ENCODE measurements at regions not wholly inside any gene's neighbourhood (a gene's known extent, or its start where the extent isn't known, plus 50 kb on each side); places are given as distances from the start of the nearest gene placed in this dataset.

- no peak for TF ChIP-seq CTCF (IDR thresholded peaks at IDR 0.05)
- Histone ChIP-seq H3K4me3 (replicated peaks in 1 of 3; ENCODE audit: low read depth in 2 of 3, low read length in 3 of 3) (no peak overlapping the region), H3K27me3 (ENCODE audit: control insufficient read depth in 2 of 2, insufficient read depth in 2 of 2, low read length in 2 of 2) (no peaks in the 10 kb centered on the region), H3K4me1 (ENCODE audit: control insufficient read depth in 1 of 2, insufficient read depth in 2 of 2, low read length in 2 of 2) (no peaks in the 10 kb centered on the region), H3K9ac (ENCODE audit: insufficient read depth, low read length, poor library complexity, severe bottlenecking) (no peak overlapping the region), H3K4me2 (replicated peaks; ENCODE audit: extremely low read depth, low read length, poor library complexity, severe bottlenecking) (no peak overlapping the region), H3K36me3 (replicated peaks in 1 of 2; ENCODE audit: control insufficient read depth in 1 of 2, insufficient read depth in 2 of 2, low read length in 2 of 2) (no peaks in the 10 kb centered on the region), H3K9me3 (replicated peaks in 1 of 2; ENCODE audit: control insufficient read depth in 1 of 2, insufficient read depth in 1 of 2, low read length in 2 of 2) (no peaks in the 10 kb centered on the region), H4K20me1 (ENCODE audit: insufficient read depth, low read length) (no peaks in the 10 kb centered on the region), H3K79me2 (ENCODE audit: insufficient read depth, low read length) (no peaks in the 10 kb centered on the region), H3K27ac (ENCODE audit: low read depth in 1 of 2, low read length in 2 of 2) (no peak overlapping the region), H2AFZ (ENCODE audit: insufficient read depth, low read depth, low read length, poor library complexity, severe bottlenecking) (no peak overlapping the region)
- Mint-ChIP-seq H3K27ac (no peak overlapping the region), H3K36me3 (no peaks in the 10 kb centered on the region), H3K4me3 (no peak overlapping the region), H3K4me1 (no peaks in the 10 kb centered on the region), H3K9me3 (peaks cover 0 to 7% (median 3%) of the 10 kb centered on the region in 7 donors), H3K27me3 (ENCODE audit: low read depth in 3 of 3) (no peaks in the 10 kb centered on the region)
- intact Hi-C loops (cut with micrococcal nuclease), result no loop called here
- no peak for DNase-seq
These were observed 77.9 kb upstream of the ANKRD50 start for GRCh38 chr4:124790471-124790870.

GRCh38 chr4:124786634-124787033, 74.1 kb upstream of the ANKRD50 start:
- Mint-ChIP-seq H3K36me3 (no peaks in the 10 kb centered on the region), H3K4me1 (no peaks in the 10 kb centered on the region), H3K9me3 (peaks cover 0 to 3% (median 0%) of the 10 kb centered on the region in 7 donors), H3K4me3 (no peak overlapping the region), H3K27ac (no peak overlapping the region), H3K27me3 (ENCODE audit: low read depth in 3 of 3) (no peaks in the 10 kb centered on the region)
- Histone ChIP-seq H3K4me3 (replicated peaks in 1 of 3; ENCODE audit: low read depth in 2 of 3, low read length in 3 of 3) (no peak overlapping the region), H3K27me3 (ENCODE audit: control insufficient read depth in 2 of 2, insufficient read depth in 2 of 2, low read length in 2 of 2) (no peaks in the 10 kb centered on the region), H3K36me3 (replicated peaks in 1 of 2; ENCODE audit: control insufficient read depth in 1 of 2, insufficient read depth in 2 of 2, low read length in 2 of 2) (no peaks in the 10 kb centered on the region), H4K20me1 (ENCODE audit: insufficient read depth, low read length) (no peaks in the 10 kb centered on the region), H3K9me3 (replicated peaks in 1 of 2; ENCODE audit: control insufficient read depth in 1 of 2, insufficient read depth in 1 of 2, low read length in 2 of 2) (no peaks in the 10 kb centered on the region), H3K4me2 (replicated peaks; ENCODE audit: extremely low read depth, low read length, poor library complexity, severe bottlenecking) (no peak overlapping the region), H3K9ac (ENCODE audit: insufficient read depth, low read length, poor library complexity, severe bottlenecking) (no peak overlapping the region), H3K27ac (ENCODE audit: low read depth in 1 of 2, low read length in 2 of 2) (no peak overlapping the region), H3K79me2 (ENCODE audit: insufficient read depth, low read length) (no peaks in the 10 kb centered on the region), H2AFZ (ENCODE audit: insufficient read depth, low read depth, low read length, poor library complexity, severe bottlenecking) (no peak overlapping the region), H3K4me1 (ENCODE audit: control insufficient read depth in 1 of 2, insufficient read depth in 2 of 2, low read length in 2 of 2) (no peaks in the 10 kb centered on the region)
- DNase-seq, result no peak
- TF ChIP-seq CTCF (IDR thresholded peaks at IDR 0.05), result no peak
- no CpG with 5 or more reads among the region's 2 CpGs for WGBS (ENCODE audit: insufficient coverage)
- intact Hi-C loops (cut with micrococcal nuclease), result no loop called here
